RKO (cell line): ENCODE measurements at regions not wholly inside any gene's neighbourhood (a gene's known extent, or its start where the extent isn't known, plus 50 kb on each side); places are given as distances from the start of the nearest gene placed in this dataset.

Source experiments
- DNase-seq: peaks from one replicate; pipeline ENCODE4 v3.0.0-alpha.2; 2016; ENCODE audit warnings: low spot score

DNA sequence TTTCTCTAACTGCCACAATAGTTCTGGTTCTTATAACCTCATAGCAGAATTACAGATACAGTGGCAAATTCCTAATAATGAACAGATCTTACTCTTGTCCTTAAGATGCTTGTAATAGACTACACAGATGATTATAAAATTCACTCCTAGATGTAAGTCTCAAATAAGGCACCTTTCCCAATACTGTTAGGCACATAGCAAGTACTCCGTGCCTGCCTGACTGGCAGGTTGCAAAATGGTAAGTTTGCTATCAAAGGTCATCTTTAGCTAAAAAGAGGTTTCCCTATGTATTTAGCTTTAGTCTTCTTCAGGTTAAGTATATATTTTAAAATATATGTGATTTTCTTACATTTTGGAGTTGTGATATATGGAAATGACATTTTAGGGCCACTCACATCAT is 50.4 kb upstream of the FHIP2A start:
- DNase-seq, result no peak

- no peak for DNase-seq
These were observed 49.8 kb upstream of the FHIP2A start for GRCh38 chr10:114771749-114772148.
